ENCODE measurements at regions not wholly inside any gene's neighbourhood (a gene's known extent, or its start where the extent isn't known, plus 50 kb on each side); places are given as distances from the start of the nearest gene placed in this dataset.

DNA sequence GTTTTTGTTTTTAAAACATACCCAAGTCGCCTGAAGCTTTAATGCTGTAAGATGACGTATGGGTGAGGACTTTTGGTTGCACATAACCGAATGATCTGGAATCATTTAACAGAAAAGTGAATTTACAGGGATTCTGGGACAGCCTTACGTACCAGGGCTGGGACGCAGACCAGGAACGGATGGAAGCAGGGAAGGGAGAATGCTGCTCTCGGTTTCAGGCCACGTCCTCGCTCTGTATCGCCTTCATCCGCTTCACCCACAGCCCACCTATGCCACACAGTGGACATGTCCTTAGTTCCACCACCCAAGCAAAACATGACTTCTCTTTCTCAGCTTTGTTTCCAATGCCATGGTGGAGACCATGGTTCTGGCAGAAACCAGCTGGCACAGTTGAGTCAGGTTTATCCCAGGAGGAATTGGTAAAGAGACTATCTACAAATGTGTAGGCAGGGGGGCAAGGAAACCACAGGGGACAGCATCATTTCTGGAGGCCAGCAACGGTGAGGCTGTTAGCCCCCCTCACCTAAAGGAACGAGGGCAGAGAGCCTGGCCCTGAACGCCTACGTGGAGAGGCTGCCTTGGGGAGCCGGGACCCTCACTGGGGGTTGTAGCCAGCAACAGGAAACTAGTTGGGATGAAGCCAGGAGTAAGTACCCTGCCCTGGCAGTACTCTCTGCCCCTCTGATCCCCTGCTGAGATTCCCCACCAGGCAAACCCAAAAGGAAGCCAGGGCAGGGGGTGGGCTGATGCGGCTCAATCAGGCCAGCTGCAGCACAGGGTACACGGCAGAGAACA is 132.5 kb downstream of the NDUFA10 start:
- TF ChIP-seq, protein P1, sequence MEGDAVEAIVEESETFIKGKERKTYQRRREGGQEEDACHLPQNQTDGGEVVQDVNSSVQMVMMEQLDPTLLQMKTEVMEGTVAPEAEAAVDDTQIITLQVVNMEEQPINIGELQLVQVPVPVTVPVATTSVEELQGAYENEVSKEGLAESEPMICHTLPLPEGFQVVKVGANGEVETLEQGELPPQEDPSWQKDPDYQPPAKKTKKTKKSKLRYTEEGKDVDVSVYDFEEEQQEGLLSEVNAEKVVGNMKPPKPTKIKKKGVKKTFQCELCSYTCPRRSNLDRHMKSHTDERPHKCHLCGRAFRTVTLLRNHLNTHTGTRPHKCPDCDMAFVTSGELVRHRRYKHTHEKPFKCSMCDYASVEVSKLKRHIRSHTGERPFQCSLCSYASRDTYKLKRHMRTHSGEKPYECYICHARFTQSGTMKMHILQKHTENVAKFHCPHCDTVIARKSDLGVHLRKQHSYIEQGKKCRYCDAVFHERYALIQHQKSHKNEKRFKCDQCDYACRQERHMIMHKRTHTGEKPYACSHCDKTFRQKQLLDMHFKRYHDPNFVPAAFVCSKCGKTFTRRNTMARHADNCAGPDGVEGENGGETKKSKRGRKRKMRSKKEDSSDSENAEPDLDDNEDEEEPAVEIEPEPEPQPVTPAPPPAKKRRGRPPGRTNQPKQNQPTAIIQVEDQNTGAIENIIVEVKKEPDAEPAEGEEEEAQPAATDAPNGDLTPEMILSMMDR (conservative IDR thresholded peaks at IDR 0.05 in 1 of 2, IDR thresholded peaks at IDR 0.05 in 1 of 2; ENCODE audit: low read depth in 1 of 2, low read length in 2 of 2) = no peak
- TF ChIP-seq EZH2 (IDR thresholded peaks at IDR 0.05; ENCODE audit: low read length, missing control alignments) = no peak
